ENCODE measurements at regions not wholly inside any gene's neighbourhood (a gene's known extent, or its start where the extent isn't known, plus 50 kb on each side); places are given as distances from the start of the nearest gene placed in this dataset.

- Histone ChIP-seq H3K79me2 (ENCODE audit: insufficient read depth) (no peaks in the 10 kb centered on the region), H3K9ac (no peak overlapping the region), H3K27ac (ENCODE audit: low read depth in 2 of 2, low read length in 1 of 2) (no peak overlapping the region), H3K9me3 (no peaks in the 10 kb centered on the region), H3K27me3 (ENCODE audit: insufficient read depth) (no peaks in the 10 kb centered on the region), H3K4me1 (ENCODE audit: control insufficient read depth in 1 of 2, insufficient read depth in 2 of 2, low read depth in 1 of 2, low read length in 1 of 2) (no peaks in the 10 kb centered on the region), H3K4me2 (no peak overlapping the region), H3F3A (replicated peaks; ENCODE audit: insufficient read depth) (no peaks in the 10 kb centered on the region), H3K36me3 (replicated peaks in 1 of 2; ENCODE audit: control insufficient read depth in 1 of 2, insufficient read depth in 2 of 2, low read length in 1 of 2) (no peaks in the 10 kb centered on the region), H3K9me2 (no peaks in the 10 kb centered on the region; the same call in 1 of the 2 replicates), H4K20me1 (ENCODE audit: insufficient read depth) (no peaks in the 10 kb centered on the region), H3K4me3 (ENCODE audit: low read depth in 2 of 2, low read length in 1 of 2) (no peak overlapping the region), H2AFZ (ENCODE audit: low read depth) (no peak overlapping the region)
- 14% methylated on average over 3 of the region's 3 CpGs for WGBS (ENCODE audit: low lambda C conversion rate)
- no peak for DNase-seq
- ChIA-PET POLR2A (no interaction called here), CTCF (no interaction called here)
- TF ChIP-seq MAX (IDR thresholded peaks at IDR 0.05; ENCODE audit: low read depth) (no peak), REST (IDR thresholded peaks at IDR 0.05; ENCODE audit: low read depth, low read length) (no peak), FOXM1 (IDR thresholded peaks at IDR 0.05; ENCODE audit: low read depth) (no peak), SIN3A (IDR thresholded peaks at IDR 0.05; ENCODE audit: borderline replicate concordance, low read depth, low read length) (no peak), TEAD4 (IDR thresholded peaks at IDR 0.05; ENCODE audit: borderline replicate concordance, insufficient read depth) (no peak), POLR2AphosphoS5 (IDR thresholded peaks at IDR 0.05; ENCODE audit: low read depth, low read length) (no peak), EP300 (IDR thresholded peaks at IDR 0.05; ENCODE audit: borderline replicate concordance in 1 of 2, low read depth in 1 of 2, low read length in 1 of 2) (no peak), TAF1 (IDR thresholded peaks at IDR 0.05; ENCODE audit: borderline replicate concordance, low read depth, low read length) (no peak), NRF1 (IDR thresholded peaks at IDR 0.05; ENCODE audit: low read depth, low read length) (no peak), RCOR1 (IDR thresholded peaks at IDR 0.05; ENCODE audit: low read length) (no peak), ELF1 (IDR thresholded peaks at IDR 0.05) (no peak), MXI1 (IDR thresholded peaks at IDR 0.05; ENCODE audit: low read depth, low read length) (no peak), FOSL2 (IDR thresholded peaks at IDR 0.05; ENCODE audit: borderline replicate concordance, low read depth) (no peak), JUND (IDR thresholded peaks at IDR 0.05) (no peak), USF1 (IDR thresholded peaks at IDR 0.05; ENCODE audit: borderline replicate concordance, low read depth) (no peak), YY1 (IDR thresholded peaks at IDR 0.05; ENCODE audit: low read depth) (no peak), ZBTB33 (IDR thresholded peaks at IDR 0.05; ENCODE audit: borderline replicate concordance, low read depth) (no peak), RXRA (IDR thresholded peaks at IDR 0.05; ENCODE audit: borderline replicate concordance, low read depth) (no peak), GATA2 (CRISPR knock-in tag; IDR thresholded peaks at IDR 0.05) (no peak)
- TF ChIP-seq, protein P1, sequence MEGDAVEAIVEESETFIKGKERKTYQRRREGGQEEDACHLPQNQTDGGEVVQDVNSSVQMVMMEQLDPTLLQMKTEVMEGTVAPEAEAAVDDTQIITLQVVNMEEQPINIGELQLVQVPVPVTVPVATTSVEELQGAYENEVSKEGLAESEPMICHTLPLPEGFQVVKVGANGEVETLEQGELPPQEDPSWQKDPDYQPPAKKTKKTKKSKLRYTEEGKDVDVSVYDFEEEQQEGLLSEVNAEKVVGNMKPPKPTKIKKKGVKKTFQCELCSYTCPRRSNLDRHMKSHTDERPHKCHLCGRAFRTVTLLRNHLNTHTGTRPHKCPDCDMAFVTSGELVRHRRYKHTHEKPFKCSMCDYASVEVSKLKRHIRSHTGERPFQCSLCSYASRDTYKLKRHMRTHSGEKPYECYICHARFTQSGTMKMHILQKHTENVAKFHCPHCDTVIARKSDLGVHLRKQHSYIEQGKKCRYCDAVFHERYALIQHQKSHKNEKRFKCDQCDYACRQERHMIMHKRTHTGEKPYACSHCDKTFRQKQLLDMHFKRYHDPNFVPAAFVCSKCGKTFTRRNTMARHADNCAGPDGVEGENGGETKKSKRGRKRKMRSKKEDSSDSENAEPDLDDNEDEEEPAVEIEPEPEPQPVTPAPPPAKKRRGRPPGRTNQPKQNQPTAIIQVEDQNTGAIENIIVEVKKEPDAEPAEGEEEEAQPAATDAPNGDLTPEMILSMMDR (IDR thresholded peaks at IDR 0.05): no peak
Measured at GRCh38 chr5:101142102-101142501, 239.0 kb upstream of the ST8SIA4 start.

All from SK-N-SH (cell line).